GM19351 (cell line): ENCODE measurements at regions not wholly inside any gene's neighbourhood (a gene's known extent, or its start where the extent isn't known, plus 50 kb on each side); places are given as distances from the start of the nearest gene placed in this dataset.

Experiments
- ATAC-seq: cut with Tn5 transposase; IDR thresholded peaks from one replicate; pipeline ENCODE4 v1.9.1; 2021; ENCODE audit warnings: mild to moderate bottlenecking, moderate library complexity; ENCODE audit not compliant: unreplicated experiment

- no peak for ATAC-seq
These were observed 202.9 kb downstream of the RAB11FIP4 start for GRCh38 chr17:31594416-31594815.

- ATAC-seq, result no peak
These were observed 202.3 kb downstream of the RAB11FIP4 start for GRCh38 chr17:31593806-31594205.

GRCh38 chr17:31591924-31592323 lies 200.4 kb downstream of the RAB11FIP4 start:
- ATAC-seq, result no peak

GRCh38 chr17:31588512-31588911 lies 197.0 kb downstream of the RAB11FIP4 start:
- no peak for ATAC-seq

- ATAC-seq, result no peak
These were observed 196.6 kb downstream of the RAB11FIP4 start for GRCh38 chr17:31588034-31588433.
